ENCODE measurements at regions not wholly inside any gene's neighbourhood (a gene's known extent, or its start where the extent isn't known, plus 50 kb on each side); places are given as distances from the start of the nearest gene placed in this dataset.

DNA sequence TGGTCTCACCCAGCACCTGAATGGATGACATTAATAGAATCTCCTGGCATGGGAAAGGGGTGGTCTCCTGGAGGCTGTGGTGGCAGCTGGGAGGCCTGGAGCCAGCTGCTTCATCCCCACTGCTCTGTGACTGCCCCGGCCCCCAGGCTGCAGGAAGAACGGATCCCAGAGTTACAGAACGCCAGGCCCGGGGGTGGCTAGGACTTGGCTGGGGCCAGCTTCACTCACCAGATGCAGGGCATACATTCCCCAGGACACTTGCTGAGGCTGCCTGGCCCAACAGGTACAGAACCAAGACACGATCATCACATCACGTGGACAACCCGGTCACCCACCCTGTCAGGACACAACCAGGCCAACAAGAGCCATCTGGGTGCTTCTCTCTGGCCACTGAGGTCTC, 178.6 kb upstream of the SALL3 start:
- TF ChIP-seq TAF1 (IDR thresholded peaks at IDR 0.05; ENCODE audit: low read depth) (no peak), POLR2AphosphoS5 (IDR thresholded peaks at IDR 0.05) (no peak)
